GM12878 (cell line): ENCODE measurements at regions not wholly inside any gene's neighbourhood (a gene's known extent, or its start where the extent isn't known, plus 50 kb on each side); places are given as distances from the start of the nearest gene placed in this dataset.

ENCODE experiments used
- ATAC-seq: fragments of 200-7000 bp; cut with Tn5 transposase; 3 replicates; pipeline ENCODE4 v1.9.1; 2020; ENCODE audit warnings: mild to moderate bottlenecking, moderate library complexity
- BruUV-seq: library from RNA; stranded (reverse); fragments of 400-500 nt; replicated peaks from 2 replicates; lab custom pipeline; 2021; lab: Mats Ljungman, UMichigan
- CTCF ChIA-PET: fragments of 300-600 bp; sonication (Branson Sonifier 250); formaldehyde crosslinking; extraction: SDS; loops from one replicate; lab custom pipeline; 2021; ENCODE audit warnings: inconsistent platforms; lab: Yijun Ruan, JAX
- POLR2A ChIA-PET: fragments of 350-600 bp; formaldehyde crosslinking; extraction: SDS; loops from one replicate; lab custom pipeline; 2021; ENCODE audit warnings: inconsistent platforms; lab: Charles Lee
- RAD21 ChIA-PET: fragments of 300-600 bp; sonication (Branson Sonifier 250); formaldehyde crosslinking; loops from one replicate; lab custom pipeline; 2023; ENCODE audit warnings: antibody characterized with exemption; ENCODE audit not compliant: unreplicated experiment; lab: Charles Lee
- SMC1A ChIA-PET: fragments of 300-600 bp; sonication (Branson Sonifier 250); formaldehyde crosslinking; loops from one replicate; lab custom pipeline; 2023; ENCODE audit not compliant: unreplicated experiment, uncharacterized antibody; lab: Charles Lee
- DNase-seq: peaks from one replicate; pipeline ENCODE4 v3.0.0-alpha.2; 2011; ENCODE audit warnings: low read depth, low spot score
- FAIRE-seq: peaks from 3 replicates; lab custom pipeline; 2011; peaks lifted over from hg19 to GRCh38; lab: Jason Lieb, UNC
- H2AFZ ChIP-seq: 2 replicates; pipeline ENCODE4 v1.6.0; 2011; ENCODE audit warnings: low read depth, low read length, control low read depth; ENCODE audit not compliant: control insufficient read depth
- H3K27ac ChIP-seq: 2 replicates; pipeline ENCODE4 v1.5.1; 2011; ENCODE audit warnings: control low read depth; ENCODE audit not compliant: control insufficient read depth, insufficient read depth
- H3K27me3 ChIP-seq, 2 experiments: replicated peaks in 1 of 2; 2 replicates each; pipeline versions ENCODE4 v1.6.0 to v1.6.1; 2011; ENCODE audit warnings: low read length in 1 of 2; ENCODE audit not compliant: control insufficient read depth in 2 of 2, insufficient read depth in 2 of 2
- H3K36me3 ChIP-seq, 2 experiments: 2 replicates each; pipeline ENCODE4 v1.5.1; 2011; ENCODE audit warnings: low read length in 1 of 2; ENCODE audit not compliant: control insufficient read depth in 2 of 2, insufficient read depth in 2 of 2
- H3K4me1 ChIP-seq: 2 replicates; pipeline ENCODE4 v1.6.1; 2011; ENCODE audit warnings: mild to moderate bottlenecking, low read length, moderate library complexity, mixed read lengths; ENCODE audit not compliant: control insufficient read depth, insufficient read depth
- H3K4me2 ChIP-seq: 2 replicates; pipeline ENCODE4 v1.6.0; 2011; ENCODE audit warnings: control low read depth; ENCODE audit not compliant: control insufficient read depth, insufficient read depth
- H3K4me3 ChIP-seq: fragments of 200-600 bp; sonication (generic); 2 replicates; pipeline ENCODE4 v1.5.1; 2016
- H3K79me2 ChIP-seq: 2 replicates; pipeline ENCODE4 v1.6.0; 2011; ENCODE audit warnings: low read length; ENCODE audit not compliant: control insufficient read depth, insufficient read depth
- H3K9ac ChIP-seq: 2 replicates; pipeline ENCODE4 v1.8.0; 2011; ENCODE audit warnings: low read length, control low read depth, mixed read lengths; ENCODE audit not compliant: control insufficient read depth, insufficient read depth
- H3K9me3 ChIP-seq: replicated peaks from 3 replicates; pipeline ENCODE4 v1.5.1; 2011; ENCODE audit warnings: mild to moderate bottlenecking, low read length; ENCODE audit not compliant: control insufficient read depth, insufficient read depth
- H4K20me1 ChIP-seq: 2 replicates; pipeline ENCODE4 v1.6.0; 2011; ENCODE audit not compliant: control insufficient read depth, insufficient read depth
- BHLHE40 ChIP-seq, 2 experiments: fragments of 450-650 bp in 1 of 2; IDR thresholded peaks; 2 replicates each; pipeline ENCODE4 v1.6.1; 2011 to 2017; ENCODE audit warnings: low read depth in 2 of 2, borderline replicate concordance in 1 of 2, improper control_type of control experiment in 1 of 2, low read length in 1 of 2, mild to moderate bottlenecking in 1 of 2
- EGR1 ChIP-seq, 2 experiments: IDR thresholded peaks; 1 replicate in 1 of 2; 2 replicates in 1 of 2; pipeline ENCODE4 v1.6.1; 2011 to 2012; ENCODE audit warnings: low read depth in 2 of 2, low read length in 2 of 2, borderline replicate concordance in 1 of 2, mild to moderate bottlenecking in 1 of 2, moderate library complexity in 1 of 2
- MTA3 ChIP-seq: IDR thresholded peaks from 2 replicates; pipeline ENCODE4 v1.6.1; 2012; ENCODE audit warnings: low read length, inconsistent platforms, borderline replicate concordance
- PML ChIP-seq: IDR thresholded peaks from 2 replicates; pipeline ENCODE4 v1.6.1; 2012; ENCODE audit warnings: low read length, inconsistent platforms
- POLR2AphosphoS2 ChIP-seq: IDR thresholded peaks from 2 replicates; pipeline ENCODE4 v1.6.1; 2011; ENCODE audit warnings: low read depth, mild to moderate bottlenecking, low read length, improper control_type of control experiment, moderate library complexity
- RAD21 ChIP-seq: IDR thresholded peaks from 2 replicates; pipeline ENCODE4 v1.6.1; 2011; ENCODE audit warnings: mild to moderate bottlenecking, low read depth, low read length, moderate library complexity; ENCODE audit not compliant: insufficient read depth
- REST ChIP-seq: IDR thresholded peaks from 2 replicates; pipeline ENCODE4 v1.6.1; 2012; ENCODE audit warnings: mild to moderate bottlenecking, low read depth, low read length
- WGBS: methylation state at CpG from one replicate; pipeline ENCODE4 v1.1.6; 2016; ENCODE audit warnings: low lambda C conversion rate; ENCODE audit not compliant: insufficient replicate concordance, insufficient coverage; ENCODE audit errors: missing lambda C conversion rate; 5-methylcytosine and 5-hydroxymethylcytosine counted together
- in situ Hi-C: fragments of 300-500 bp; cut with MboI; formaldehyde crosslinking; loops from 9 replicates; pipeline ENCODE4 v1.14.3; 2018; ENCODE audit warnings: mixed read lengths
- intact Hi-C: fragments of 100-400 bp; cut with micrococcal nuclease; formaldehyde crosslinking; loops from one replicate; pipeline ENCODE4 v1.14.2; 2022; ENCODE audit not compliant: unreplicated experiment

- H3K9me3 ChIP-seq: no peaks in the 10 kb centered on the region
- H3K9ac ChIP-seq: no peak overlapping the region
- SMC1A ChIA-PET: no interaction called here
- no peak for DNase-seq
- in situ Hi-C loops (no loop called here), intact Hi-C loops (no loop called here)
- 14% methylated on average over 3 of the region's 3 CpGs for whole genome bisulfite sequencing
- no peaks in the 10 kb centered on the region for H3K4me1 ChIP-seq
- no peaks in the 10 kb centered on the region for H3K79me2 ChIP-seq
- FAIRE-seq: no peak
- H4K20me1 ChIP-seq: no peaks in the 10 kb centered on the region
- no peak for ATAC-seq
- POLR2A ChIA-PET: no interaction called here
- H3K27me3 ChIP-seq: no peaks in the 10 kb centered on the region
- H2AFZ ChIP-seq: no peak overlapping the region
- H3K4me2 ChIP-seq: no peak overlapping the region
- no peak overlapping the region for H3K27ac ChIP-seq
- CTCF ChIA-PET: no interaction called here
- no peaks in the 10 kb centered on the region for H3K36me3 ChIP-seq
- H3K4me3 ChIP-seq: no peak overlapping the region
- RAD21 ChIA-PET: no interaction called here
- TF ChIP-seq PML: no peak
- TF ChIP-seq, all 136 proteins: peak for 0
- BruUV-seq: no TSS peak
Observed at GRCh38 chr18:69128978-69129377, 271.7 kb upstream of the DOK6 start.

GRCh38 chr18:69138088-69138487 is 262.6 kb upstream of the DOK6 start:
- no peak for TF ChIP-seq REST
- TF ChIP-seq POLR2AphosphoS2: no peak
- no peak for TF ChIP-seq RAD21
- no peak for TF ChIP-seq EGR1 (IDR thresholded peaks at IDR 0.05; ENCODE audit: borderline replicate concordance in 1 of 2, low read depth in 2 of 2, low read length in 2 of 2)
- TF ChIP-seq MTA3: no peak
- no peak for TF ChIP-seq BHLHE40 (IDR thresholded peaks at IDR 0.05; ENCODE audit: borderline replicate concordance in 1 of 2, low read depth in 2 of 2, low read length in 1 of 2)
- FAIRE-seq: no peak

More at GRCh38 chr18:69138088-69138487, 262.6 kb upstream of the DOK6 start:
- DNase-seq: no peak
- no peak for ATAC-seq
- no peak overlapping the region for H2AFZ ChIP-seq
- RAD21 ChIA-PET: no interaction called here
- no peaks in the 10 kb centered on the region for H3K79me2 ChIP-seq
- in situ Hi-C loops (no loop called here), intact Hi-C loops (no loop called here)
- H3K36me3 ChIP-seq: no peaks in the 10 kb centered on the region
- H3K27me3 ChIP-seq: no peaks in the 10 kb centered on the region
- SMC1A ChIA-PET: no interaction called here
- WGBS: 2% methylated on average over 2 of the region's 2 CpGs
- no peak overlapping the region for H3K4me2 ChIP-seq
- H3K4me1 ChIP-seq: no peaks in the 10 kb centered on the region
- H3K4me3 ChIP-seq: no peak overlapping the region
- no TSS peak for BruUV-seq
- H3K9me3 ChIP-seq: no peaks in the 10 kb centered on the region
- no peaks in the 10 kb centered on the region for H4K20me1 ChIP-seq
- CTCF ChIA-PET: no interaction called here
- no peak overlapping the region for H3K27ac ChIP-seq
- POLR2A ChIA-PET: no interaction called here
- H3K9ac ChIP-seq: no peak overlapping the region
